ENCODE measurements at regions not wholly inside any gene's neighbourhood (a gene's known extent, or its start where the extent isn't known, plus 50 kb on each side); places are given as distances from the start of the nearest gene placed in this dataset.

DNA sequence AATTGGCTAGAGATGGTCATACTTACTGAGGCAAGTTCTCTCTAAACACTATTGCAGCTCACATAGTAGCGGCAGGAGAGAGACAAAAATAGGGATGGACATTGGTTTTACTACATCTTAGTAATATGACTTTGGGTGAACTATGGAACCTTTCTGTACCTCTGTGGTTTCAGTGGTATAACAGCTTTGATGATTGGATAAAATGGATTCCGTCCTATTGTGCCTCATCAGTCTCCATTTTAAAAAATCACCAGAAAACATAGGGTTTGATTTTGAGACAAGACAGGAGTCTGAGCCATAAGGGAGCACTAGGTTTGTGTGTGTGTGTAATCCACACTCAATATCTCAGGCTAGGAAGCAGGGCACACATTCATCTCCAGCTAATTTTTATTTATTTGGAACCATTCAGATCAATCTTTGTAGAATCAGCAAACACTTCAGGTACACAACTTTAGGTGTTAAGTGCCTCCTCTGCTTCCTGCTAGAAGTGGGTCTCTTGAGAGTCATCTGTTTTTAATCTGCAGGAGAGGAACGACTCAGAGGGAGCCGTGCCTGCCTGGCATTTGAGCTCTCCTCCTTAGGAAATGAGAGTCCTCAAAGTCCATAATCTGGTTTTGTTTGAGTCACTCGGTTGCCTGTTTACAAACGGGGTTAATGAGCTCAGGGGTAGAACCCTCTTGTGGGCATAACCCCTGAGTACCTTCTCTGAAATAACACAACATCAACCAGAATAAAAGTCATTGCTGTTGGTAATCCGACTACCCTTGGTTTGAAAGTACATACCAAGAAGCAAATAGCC lies 238.5 kb upstream of the BOD1L1 start:
- TF ChIP-seq TAF1 (IDR thresholded peaks at IDR 0.05; ENCODE audit: low read depth, low read length), result no peak
- TF ChIP-seq, protein P1, sequence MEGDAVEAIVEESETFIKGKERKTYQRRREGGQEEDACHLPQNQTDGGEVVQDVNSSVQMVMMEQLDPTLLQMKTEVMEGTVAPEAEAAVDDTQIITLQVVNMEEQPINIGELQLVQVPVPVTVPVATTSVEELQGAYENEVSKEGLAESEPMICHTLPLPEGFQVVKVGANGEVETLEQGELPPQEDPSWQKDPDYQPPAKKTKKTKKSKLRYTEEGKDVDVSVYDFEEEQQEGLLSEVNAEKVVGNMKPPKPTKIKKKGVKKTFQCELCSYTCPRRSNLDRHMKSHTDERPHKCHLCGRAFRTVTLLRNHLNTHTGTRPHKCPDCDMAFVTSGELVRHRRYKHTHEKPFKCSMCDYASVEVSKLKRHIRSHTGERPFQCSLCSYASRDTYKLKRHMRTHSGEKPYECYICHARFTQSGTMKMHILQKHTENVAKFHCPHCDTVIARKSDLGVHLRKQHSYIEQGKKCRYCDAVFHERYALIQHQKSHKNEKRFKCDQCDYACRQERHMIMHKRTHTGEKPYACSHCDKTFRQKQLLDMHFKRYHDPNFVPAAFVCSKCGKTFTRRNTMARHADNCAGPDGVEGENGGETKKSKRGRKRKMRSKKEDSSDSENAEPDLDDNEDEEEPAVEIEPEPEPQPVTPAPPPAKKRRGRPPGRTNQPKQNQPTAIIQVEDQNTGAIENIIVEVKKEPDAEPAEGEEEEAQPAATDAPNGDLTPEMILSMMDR (IDR thresholded peaks at IDR 0.05; ENCODE audit: control extremely low read depth in 1 of 3, insufficient read depth in 1 of 3, low read depth in 1 of 3, low read length in 3 of 3), result no peak
- no peak for TF ChIP-seq POLR2AphosphoS5 (IDR thresholded peaks at IDR 0.05; ENCODE audit: low read depth, low read length)
- TF ChIP-seq RAD21 (IDR thresholded peaks at IDR 0.05 in 1 of 2, conservative IDR thresholded peaks at IDR 0.05 in 1 of 2; ENCODE audit: low read depth in 2 of 2, low read length in 2 of 2), result no peak
- TF ChIP-seq MAX (IDR thresholded peaks at IDR 0.05), result no peak
- no peak for TF ChIP-seq EGR1 (IDR thresholded peaks at IDR 0.05; ENCODE audit: borderline replicate concordance, low read depth, low read length)
- TF ChIP-seq EZH2 (IDR thresholded peaks at IDR 0.05; ENCODE audit: low read depth, low read length, severe bottlenecking), result no peak

Data from H1 (cell line).